Immature natural killer cell (primary cell): ENCODE measurements at regions not wholly inside any gene's neighbourhood (a gene's known extent, or its start where the extent isn't known, plus 50 kb on each side); places are given as distances from the start of the nearest gene placed in this dataset.
"Not testable (repeated sequence)": the region's sequence is repeated elsewhere in the genome, so short reads cannot be mapped to it uniquely, and the experiment has no call there.

Source experiments
- DNase-seq, 3 donors: peaks; one replicate each; pipeline ENCODE4 v3.0.0; 2022; ENCODE audit warnings: mixed read lengths in 1 of 3
- H3K27ac Mint-ChIP-seq, 6 donors: one replicate each; pipeline ENCODE4 v1.8.0; 2020; ENCODE audit warnings: mixed read lengths in 6 of 6, mild to moderate bottlenecking in 5 of 6, inconsistent platforms in 4 of 6, moderate library complexity in 3 of 6
- H3K27me3 Mint-ChIP-seq, 3 donors: one replicate each; pipeline ENCODE4 v1.8.0; 2020 to 2021; ENCODE audit warnings: low read depth in 3 of 3, mild to moderate bottlenecking in 3 of 3, mixed read lengths in 3 of 3, moderate library complexity in 3 of 3, inconsistent platforms in 1 of 3
- H3K36me3 Mint-ChIP-seq, 3 donors: one replicate each; pipeline ENCODE4 v1.8.0; 2020; ENCODE audit warnings: mixed read lengths in 3 of 3, inconsistent platforms in 2 of 3, mild to moderate bottlenecking in 2 of 3
- H3K4me1 Mint-ChIP-seq, 2 donors: one replicate each; pipeline ENCODE4 v1.8.0; 2020; ENCODE audit warnings: inconsistent platforms in 2 of 2, mild to moderate bottlenecking in 2 of 2, mixed read lengths in 2 of 2, moderate library complexity in 1 of 2
- H3K4me3 Mint-ChIP-seq, 5 donors: one replicate each; pipeline ENCODE4 v1.8.0; 2020; ENCODE audit warnings: mild to moderate bottlenecking in 5 of 5, mixed read lengths in 5 of 5, inconsistent platforms in 3 of 5, moderate library complexity in 3 of 5
- H3K9me3 Mint-ChIP-seq, 6 donors: one replicate each; pipeline ENCODE4 v1.8.0; 2020; ENCODE audit warnings: mild to moderate bottlenecking in 6 of 6, mixed read lengths in 6 of 6, inconsistent platforms in 4 of 6, moderate library complexity in 3 of 6

- DNase-seq, H3K4me1 Mint-ChIP-seq, H3K36me3 Mint-ChIP-seq, H3K27me3 Mint-ChIP-seq, H3K27ac Mint-ChIP-seq, H3K4me3 Mint-ChIP-seq: not testable (repeated sequence)
- peaks cover 0 to 18% (median 10%) of the 10 kb centered on the region in 6 donors for H3K9me3 Mint-ChIP-seq
Observed at GRCh38 chr7:34577934-34578333, 80.1 kb upstream of the NPSR1 start.

GRCh38 chr7:34581698-34582097, 76.3 kb upstream of the NPSR1 start:
- H3K36me3 Mint-ChIP-seq, H3K27ac Mint-ChIP-seq, DNase-seq, H3K27me3 Mint-ChIP-seq, H3K4me3 Mint-ChIP-seq, H3K4me1 Mint-ChIP-seq: not testable (repeated sequence)
- H3K9me3 Mint-ChIP-seq = peaks cover 0 to 12% (median 3%) of the 10 kb centered on the region in 6 donors

DNA sequence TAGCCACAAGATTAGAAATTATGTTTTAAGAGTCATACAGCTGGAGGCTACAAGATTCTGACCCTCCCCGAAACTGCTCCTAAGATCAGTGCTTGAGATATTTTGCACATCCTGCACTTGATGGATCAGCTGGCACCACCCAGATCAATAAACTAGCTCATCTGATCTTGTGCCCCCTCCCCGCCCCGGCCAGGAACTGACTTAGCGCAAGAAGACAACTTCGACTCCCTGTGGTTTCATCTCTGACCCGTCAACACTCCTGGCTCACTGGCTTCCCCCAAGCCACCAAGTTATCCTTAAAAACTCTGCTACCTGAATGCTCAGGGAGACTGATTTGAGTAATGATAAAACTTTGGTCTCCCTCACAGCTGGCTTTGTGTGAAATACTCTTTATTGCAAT, 73.5 kb upstream of the NPSR1 start:
- Mint-ChIP-seq H3K27me3 (peaks cover 2 to 3% (median 3%) of the 10 kb centered on the region in 3 donors), H3K9me3 (peaks cover 0 to 2% (median 0%) of the 10 kb centered on the region in 6 donors), H3K27ac (no peak overlapping the region), H3K4me1 (no peaks in the 10 kb centered on the region), H3K36me3 (no peaks in the 10 kb centered on the region), H3K4me3 (no peak overlapping the region)
- no peak for DNase-seq

GRCh38 chr7:34596887-34597286, 61.1 kb upstream of the NPSR1 start:
- Mint-ChIP-seq H3K27ac (no peak overlapping the region), H3K4me3 (no peak overlapping the region), H3K4me1 (no peaks in the 10 kb centered on the region), H3K9me3 (peaks cover 0 to 2% (median 0%) of the 10 kb centered on the region in 6 donors), H3K27me3 (no peaks in the 10 kb centered on the region), H3K36me3 (no peaks in the 10 kb centered on the region)
- DNase-seq = no peak

DNA sequence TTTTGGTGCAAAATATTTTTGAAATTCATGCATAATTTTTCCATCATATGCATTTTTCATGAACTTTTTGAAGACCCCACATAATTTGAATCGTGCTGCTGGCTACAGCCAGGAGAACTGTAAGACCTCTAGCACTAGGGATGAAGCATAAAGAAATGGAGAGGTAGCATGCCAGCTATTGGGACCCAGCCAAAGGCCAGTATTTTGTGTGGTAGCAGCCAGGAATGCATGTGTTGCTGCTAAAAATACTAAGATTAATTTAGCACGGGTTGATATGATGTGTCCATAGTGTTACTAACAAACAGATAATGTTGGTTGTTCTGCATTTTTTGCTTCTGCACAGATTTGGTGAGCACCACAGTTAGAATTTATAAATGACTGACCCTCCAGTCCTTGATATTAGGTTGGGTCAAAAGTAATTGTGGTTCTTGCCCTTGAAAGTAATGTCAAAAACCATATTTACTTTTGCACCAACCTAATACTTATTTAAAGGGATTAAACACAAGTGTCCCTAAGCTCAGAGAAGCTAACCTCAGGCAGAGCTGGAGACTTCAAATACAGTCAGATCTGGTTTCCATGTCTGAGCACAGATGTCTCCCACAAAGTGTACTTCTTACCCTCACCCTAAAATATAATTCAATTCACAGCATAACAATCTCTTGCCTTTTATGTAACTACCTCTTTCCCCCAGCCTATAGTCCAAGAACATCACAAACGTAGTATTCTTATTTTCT, 54.1 kb upstream of the NPSR1 start:
- no peaks in the 10 kb centered on the region for H3K4me1 Mint-ChIP-seq
- no peak for DNase-seq
- H3K27me3 Mint-ChIP-seq = peaks cover 0 to 2% (median 0%) of the 10 kb centered on the region in 3 donors
- H3K4me3 Mint-ChIP-seq = no peak overlapping the region
- H3K27ac Mint-ChIP-seq = no peak overlapping the region
- H3K9me3 Mint-ChIP-seq = peaks cover 0 to 4% (median 0%) of the 10 kb centered on the region in 6 donors
- H3K36me3 Mint-ChIP-seq = no peaks in the 10 kb centered on the region
